HepG2 (cell line): ENCODE measurements at regions not wholly inside any gene's neighbourhood (a gene's known extent, or its start where the extent isn't known, plus 50 kb on each side); places are given as distances from the start of the nearest gene placed in this dataset.

Source experiments
- ATAC-seq: fragments of 200-7000 bp; cut with Tn5 transposase; 3 replicates; pipeline ENCODE4 v1.9.1; 2020; ENCODE audit warnings: mild to moderate bottlenecking, moderate library complexity
- BruUV-seq: library from RNA; stranded (reverse); fragments of 400-500 nt; replicated peaks from 2 replicates; lab custom pipeline; 2021; lab: Mats Ljungman, UMichigan
- CTCF ChIA-PET: fragments of 300-600 bp; formaldehyde crosslinking; extraction: SDS; loops from one replicate; lab custom pipeline; 2021; ENCODE audit warnings: low total read pairs, inconsistent platforms, low intra/inter-chr PET ratio; lab: Yijun Ruan, JAX
- POLR2A ChIA-PET: fragments of 350-600 bp; sonication (Branson Sonifier 250); formaldehyde crosslinking; loops from one replicate; lab custom pipeline; 2020; ENCODE audit warnings: antibody characterized with exemption, inconsistent platforms; lab: Yijun Ruan, JAX
- DNase-seq: peaks from one replicate; pipeline ENCODE4 v3.0.0-alpha.2; 2015; ENCODE audit warnings: low spot score
- FAIRE-seq: peaks from 3 replicates; lab custom pipeline; 2011; peaks lifted over from hg19 to GRCh38; lab: Jason Lieb, UNC
- H2AFZ ChIP-seq: one replicate; pipeline ENCODE4 v1.6.1; 2011; ENCODE audit warnings: low read length, inconsistent platforms
- H3K27ac ChIP-seq: fragments of 300-600 bp; 3 replicates; pipeline ENCODE4 v1.8.0; 2011; ENCODE audit warnings: mixed run types, mild to moderate bottlenecking, mixed read lengths, low read length, inconsistent platforms; ENCODE audit not compliant: insufficient read depth; ENCODE audit errors: extremely low read length
- H3K27me3 ChIP-seq, 2 experiments: fragments of 200-600 bp in 1 of 2; 2 replicates in 1 of 2; 3 replicates in 1 of 2; pipeline versions ENCODE4 v1.6.0 to v1.8.0; 2011; ENCODE audit warnings: low read length in 2 of 2, mild to moderate bottlenecking in 2 of 2, moderate library complexity in 2 of 2, inconsistent platforms in 1 of 2; ENCODE audit not compliant: insufficient read depth in 2 of 2, control insufficient read depth in 1 of 2
- H3K36me3 ChIP-seq, 2 experiments: fragments of 200-600 bp in 1 of 2; replicated peaks in 1 of 2; 2 replicates in 1 of 2; 3 replicates in 1 of 2; pipeline versions ENCODE4 v1.5.1 to v1.8.0; 2011; ENCODE audit warnings: low read length in 2 of 2, inconsistent platforms in 1 of 2; ENCODE audit not compliant: insufficient read depth in 2 of 2, control insufficient read depth in 1 of 2
- H3K4me1 ChIP-seq: 2 replicates; pipeline ENCODE4 v1.5.1; 2012; ENCODE audit warnings: low read length, inconsistent platforms; ENCODE audit not compliant: insufficient read depth
- H3K4me2 ChIP-seq: 2 replicates; pipeline ENCODE4 v1.6.0; 2011; ENCODE audit warnings: low read depth, low read length, inconsistent platforms
- H3K4me3 ChIP-seq, 3 experiments: fragments of 200-600 bp in 1 of 3; sonication (generic), shearing (Covaris generic) in 1 of 3; replicated peaks in 1 of 3; 2 replicates each; pipeline ENCODE4 v1.5.1; 2011 to 2016; ENCODE audit warnings: low read length in 3 of 3, inconsistent platforms in 2 of 3, low read depth in 2 of 3, mild to moderate bottlenecking in 2 of 3, control low read depth in 1 of 3, mixed read lengths in 1 of 3; ENCODE audit not compliant: insufficient read depth in 1 of 3
- H3K79me2 ChIP-seq: one replicate; pipeline ENCODE4 v1.6.1; 2011; ENCODE audit warnings: low read length, inconsistent platforms; ENCODE audit not compliant: insufficient read depth
- H3K9ac ChIP-seq: 2 replicates; pipeline ENCODE4 v1.6.0; 2011; ENCODE audit warnings: mild to moderate bottlenecking, low read depth, low read length, inconsistent platforms; ENCODE audit not compliant: insufficient read depth
- H3K9me3 ChIP-seq: 2 replicates; pipeline ENCODE4 v1.5.1; 2012; ENCODE audit warnings: mild to moderate bottlenecking, low read length
- H4K20me1 ChIP-seq: 2 replicates; pipeline ENCODE4 v1.6.0; 2011; ENCODE audit warnings: inconsistent platforms, mild to moderate bottlenecking, low read length, moderate library complexity; ENCODE audit not compliant: insufficient read depth
- SMARCE1 ChIP-seq: fragments of 450-650 bp; IDR thresholded peaks from 2 replicates; pipeline ENCODE4 v1.6.1; 2017; ENCODE audit warnings: borderline replicate concordance
- TCF12 ChIP-seq, 2 experiments: fragments of 450-650 bp in 1 of 2; sonication (generic) in 1 of 2; formaldehyde crosslinking in 1 of 2; IDR thresholded peaks; 2 replicates each; pipeline versions ENCODE4 v1.6.1 to v1.8.0; 2017 to 2022; ENCODE audit warnings: antibody characterized with exemption in 1 of 2, mild to moderate bottlenecking in 1 of 2, missing genetic modification reagents in 1 of 2, moderate library complexity in 1 of 2
- ZMAT3 ChIP-seq: sonication (generic); formaldehyde crosslinking; conservative IDR thresholded peaks from 2 replicates; pipeline ENCODE4 v1.7.0; 2021; ENCODE audit warnings: missing genetic modification reagents
- ZNF543 ChIP-seq: sonication (generic); formaldehyde crosslinking; IDR thresholded peaks from 2 replicates; pipeline ENCODE4 v1.4.0; 2020; ENCODE audit warnings: mild to moderate bottlenecking, missing genetic modification reagents
- ZNF687 ChIP-seq: sonication (generic); formaldehyde crosslinking; IDR thresholded peaks from 2 replicates; pipeline ENCODE4 v1.5.1; 2020; ENCODE audit warnings: mild to moderate bottlenecking, missing genetic modification reagents, moderate library complexity
- ZNF704 ChIP-seq: sonication (generic); formaldehyde crosslinking; IDR thresholded peaks from 2 replicates; pipeline ENCODE4 v1.8.1; 2023; ENCODE audit warnings: mild to moderate bottlenecking, inconsistent platforms, moderate library complexity, missing genetic modification reagents, borderline replicate concordance
- ZNF850 ChIP-seq: sonication (generic); formaldehyde crosslinking; conservative IDR thresholded peaks from 2 replicates; pipeline ENCODE4 v1.9.0; 2021; ENCODE audit warnings: mild to moderate bottlenecking, missing genetic modification reagents
- WGBS: methylation state at CpG from one replicate; pipeline ENCODE4 v1.1.6; 2017; ENCODE audit warnings: low lambda C conversion rate; 5-methylcytosine and 5-hydroxymethylcytosine counted together
- in situ Hi-C: cut with HindIII; loops from 2 replicates; pipeline ENCODE4 v1.10.0; 2017; ENCODE audit warnings: low pct_unique_long_range_greater_than_20kb; ENCODE audit not compliant: extremely low pct_ligation_motif_present
- intact Hi-C: fragments of 100-400 bp; cut with micrococcal nuclease; formaldehyde crosslinking; loops from one replicate; pipeline ENCODE4 v1.10.0; 2022; ENCODE audit not compliant: unreplicated experiment

- FAIRE-seq (no peak), ATAC-seq (no peak), DNase-seq (no peak)
- H3K4me3 ChIP-seq = no peak overlapping the region
- BruUV-seq = no TSS peak
- H3K27me3 ChIP-seq = no peaks in the 10 kb centered on the region
- no peak overlapping the region for H3K4me2 ChIP-seq
- ChIA-PET POLR2A (no interaction called here), CTCF (no interaction called here)
- H3K27ac ChIP-seq = no peak overlapping the region
- no peaks in the 10 kb centered on the region for H3K79me2 ChIP-seq
- in situ Hi-C loops (loop anchor here (25.0 kb wide), 1 partner anchor 339 kb away; no protein-coding TSS in a partner anchor), intact Hi-C loops (no loop called here)
- H3K9me3 ChIP-seq = no peaks in the 10 kb centered on the region
- H3K4me1 ChIP-seq = no peaks in the 10 kb centered on the region
- TF ChIP-seq ZNF704 (CRISPR knock-in tag) (no peak), ZNF543 (CRISPR knock-in tag) (no peak), SMARCE1 (no peak), ZMAT3 (no peak), TCF12 (IDR thresholded peaks at IDR 0.05) (no peak), TCF12 (CRISPR knock-in tag; IDR thresholded peaks at IDR 0.05) (no peak), ZNF687 (CRISPR knock-in tag) (no peak), ZNF850 (no peak)
- no peaks in the 10 kb centered on the region for H3K36me3 ChIP-seq
- no peak overlapping the region for H2AFZ ChIP-seq
- H3K9ac ChIP-seq = no peak overlapping the region
- 35% methylated on average over 4 of the region's 4 CpGs for WGBS
- H4K20me1 ChIP-seq = no peaks in the 10 kb centered on the region
These were observed 120.7 kb downstream of the MAP3K21 start for GRCh38 chr1:233448109-233448689.
